ENCODE measurements at regions not wholly inside any gene's neighbourhood (a gene's known extent, or its start where the extent isn't known, plus 50 kb on each side); places are given as distances from the start of the nearest gene placed in this dataset.

DNA sequence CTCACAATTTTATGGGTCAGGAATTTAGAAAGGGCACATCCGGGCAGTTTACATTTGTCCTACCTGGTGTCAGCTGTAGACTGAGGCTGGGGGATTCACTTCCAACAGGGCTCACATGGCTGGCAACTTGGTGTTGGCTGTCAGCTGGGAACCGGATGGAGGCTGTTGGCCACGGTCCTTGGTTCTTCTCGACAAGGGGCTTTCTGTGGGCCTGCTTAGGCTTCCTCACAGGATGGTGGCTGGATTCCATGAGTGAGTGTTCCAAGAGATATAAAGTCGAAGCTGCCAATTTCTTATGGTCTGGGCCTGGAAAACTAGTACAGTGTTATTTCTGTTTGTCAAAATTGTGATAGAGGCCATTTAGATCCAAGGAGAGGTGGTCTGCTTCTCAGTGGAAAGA is 127.9 kb downstream of the PTCSC3 start:
- ATAC-seq (no peak), DNase-seq (ENCODE audit: missing footprints) (no peak)
- intact Hi-C loops (cut with DNase I) = no loop called here

DNA sequence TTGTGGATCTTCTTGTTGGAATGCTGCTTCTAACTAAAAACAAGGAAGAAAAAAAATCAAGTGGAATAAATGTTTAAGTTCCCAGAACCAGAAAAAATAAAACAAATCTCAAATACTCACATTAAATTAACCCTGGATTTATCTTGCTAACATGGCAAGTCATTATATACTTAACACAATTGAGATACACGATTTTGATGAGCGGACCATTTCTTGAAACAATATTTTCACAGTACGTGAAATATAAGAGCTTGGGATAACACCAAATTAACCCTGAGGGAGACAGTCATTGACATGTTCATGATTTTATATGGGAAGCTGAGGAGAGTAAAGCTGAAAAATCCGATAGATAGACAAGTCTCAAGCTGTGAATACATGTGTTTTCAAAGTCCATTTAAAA is 128.6 kb downstream of the PTCSC3 start:
- DNase-seq (ENCODE audit: missing footprints) (no peak), ATAC-seq (no peak)
- intact Hi-C loops (cut with DNase I) = no loop called here

DNA sequence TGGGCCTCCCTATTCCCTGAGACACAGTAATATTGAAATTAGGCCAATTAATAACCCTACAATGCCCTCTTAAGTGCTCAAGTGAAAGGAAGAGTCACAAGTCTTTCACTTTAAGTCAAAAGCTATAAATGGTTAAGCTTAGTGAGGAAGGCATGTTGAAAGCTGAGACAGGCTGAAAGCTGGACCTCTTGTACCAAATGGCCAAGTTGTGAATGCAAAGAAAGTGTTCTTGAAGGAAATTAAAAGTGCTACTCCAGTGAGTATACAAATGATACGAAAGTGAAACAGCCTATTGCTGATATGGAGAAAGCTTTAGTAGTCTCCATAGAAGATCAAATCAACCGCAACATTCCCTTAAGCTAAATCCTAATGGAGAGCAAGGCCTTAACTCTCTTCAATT is 140.8 kb downstream of the PTCSC3 start:
- ATAC-seq (no peak), DNase-seq (ENCODE audit: missing footprints) (no peak)
- intact Hi-C loops (cut with DNase I) = no loop called here

DNA sequence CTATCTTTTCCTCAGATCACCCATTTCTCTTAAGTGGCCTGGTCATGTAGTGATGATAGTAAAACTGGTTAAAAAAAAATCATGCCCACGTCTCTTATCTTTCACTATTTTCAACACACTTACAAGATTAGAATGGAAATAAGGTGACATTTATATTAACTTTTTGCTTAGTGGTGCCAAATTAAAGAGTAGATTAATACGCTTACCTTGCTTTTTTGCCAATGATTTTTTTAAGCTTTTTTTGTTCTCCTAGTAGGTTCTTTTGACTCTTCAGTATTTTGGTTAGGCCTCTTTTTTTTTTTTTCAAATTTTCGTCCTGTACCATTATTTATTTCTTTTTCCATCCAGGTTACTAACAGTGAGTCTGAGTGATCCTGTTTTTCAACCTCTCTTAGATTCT is 147.9 kb downstream of the PTCSC3 start:
- no peak for ATAC-seq
- intact Hi-C loops (cut with DNase I) = no loop called here
- DNase-seq (ENCODE audit: missing footprints) = no peak

DNA sequence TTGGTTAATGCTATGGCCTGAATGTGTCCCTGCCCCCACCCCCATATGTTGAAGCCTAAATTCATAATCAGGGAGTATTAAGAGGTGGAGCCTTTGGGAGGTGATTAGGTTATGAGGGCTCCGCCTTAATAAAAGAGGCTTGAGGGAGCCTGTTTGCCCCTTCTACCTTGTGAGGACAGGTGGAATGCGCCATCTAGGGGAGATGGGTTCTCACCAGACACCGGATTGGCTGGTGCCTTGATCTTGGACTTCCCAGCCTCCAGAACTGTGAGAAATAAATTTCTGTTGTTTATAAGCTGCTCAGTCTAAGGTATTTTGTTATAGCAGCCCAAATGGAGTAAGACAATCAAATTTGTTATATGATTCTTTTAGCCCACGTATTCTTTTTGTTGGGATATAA is 148.3 kb downstream of the PTCSC3 start:
- DNase-seq (ENCODE audit: missing footprints) = no peak
- intact Hi-C loops (cut with DNase I) = no loop called here
- no peak for ATAC-seq

DNA sequence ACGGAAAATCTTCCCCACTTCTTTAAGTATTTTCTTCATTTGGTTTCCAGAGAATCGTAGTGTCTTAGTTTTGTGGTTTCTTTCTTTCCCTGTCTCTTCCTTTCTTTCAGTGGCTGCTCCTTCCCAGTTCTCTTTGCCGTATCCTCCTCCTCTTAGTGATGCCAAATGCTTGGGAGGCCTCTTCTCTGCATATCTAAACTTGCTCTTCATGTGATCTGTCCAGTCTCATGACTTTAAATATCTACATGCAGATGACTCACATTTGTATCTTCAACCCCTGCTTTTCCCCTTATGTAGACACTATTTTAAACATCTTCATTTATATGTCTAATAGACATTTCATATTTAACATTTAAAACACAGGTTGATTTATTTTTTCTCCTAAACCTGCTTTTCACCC is 149.2 kb downstream of the PTCSC3 start:
- intact Hi-C loops (cut with DNase I) = no loop called here

DNA sequence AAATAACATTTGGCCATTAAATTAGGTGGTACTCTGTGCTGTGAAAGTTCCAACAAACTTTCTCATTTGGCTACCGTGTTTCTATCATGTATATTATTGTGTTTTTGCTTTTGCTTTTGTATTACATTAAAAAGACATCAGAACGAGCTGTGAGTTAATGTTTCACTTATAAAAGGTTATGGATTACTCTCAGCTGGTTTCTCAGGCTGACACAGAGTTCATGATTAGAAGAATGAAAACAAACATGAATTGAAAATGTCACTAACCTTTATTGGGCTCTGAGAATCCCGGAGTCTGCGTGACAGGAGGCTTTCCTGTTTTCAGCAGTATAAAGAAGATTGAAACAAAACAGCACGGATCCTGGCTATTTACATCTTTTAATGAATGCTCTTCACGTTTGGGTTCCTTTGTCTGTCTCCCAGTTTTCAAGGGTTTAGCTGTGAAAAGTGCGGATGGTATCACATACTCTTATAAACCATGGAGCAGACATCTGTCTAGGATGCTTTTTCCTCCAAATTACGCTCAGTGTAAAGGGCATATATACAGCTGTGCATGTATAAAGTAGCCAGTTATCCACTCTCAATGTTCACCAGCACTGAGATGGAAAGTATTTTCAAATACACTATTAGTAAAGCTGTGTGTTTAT is 153.6 kb downstream of the PTCSC3 start:
- intact Hi-C loops (cut with DNase I) = no loop called here
- DNase-seq (ENCODE audit: missing footprints) = no peak
- no peak for ATAC-seq

More for the DNA sequence above, 149.2 kb downstream of the PTCSC3 start:
- DNase-seq (ENCODE audit: missing footprints) (no peak), ATAC-seq (no peak)

DNA sequence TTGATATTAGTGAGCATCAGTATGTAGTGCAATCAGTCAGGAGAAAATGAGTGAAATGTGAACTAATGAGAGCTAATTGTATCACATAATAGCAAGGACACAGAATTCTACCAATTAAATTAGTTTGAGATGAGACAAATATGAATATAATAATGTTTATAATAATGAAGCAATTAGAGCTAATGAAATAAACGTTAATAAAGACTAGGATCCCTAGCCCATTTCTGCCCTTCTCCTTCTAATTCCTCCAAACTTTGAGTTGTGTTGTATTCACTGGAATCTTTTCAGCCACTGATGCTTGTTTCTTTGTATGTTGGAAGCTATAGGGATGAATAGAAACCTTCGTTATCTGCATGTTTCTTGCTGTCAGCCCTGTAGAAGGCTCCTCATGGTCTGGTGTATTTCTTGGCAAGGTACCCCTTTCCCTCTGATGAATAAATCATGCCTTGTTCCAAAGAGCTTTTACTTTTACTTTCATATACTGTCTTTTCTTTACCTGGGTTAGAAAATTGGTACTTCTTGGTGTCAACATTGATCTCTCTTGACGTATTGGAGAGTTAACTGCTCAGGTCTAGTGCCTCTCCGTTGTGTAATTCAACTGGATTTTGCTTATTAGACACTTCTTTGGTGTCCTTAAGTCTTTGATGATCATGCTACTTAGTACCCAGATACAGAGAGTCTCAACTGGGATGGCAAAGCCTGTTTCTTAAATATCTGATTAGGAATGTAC is 154.8 kb downstream of the PTCSC3 start:
- intact Hi-C loops (cut with DNase I) = no loop called here
- DNase-seq (ENCODE audit: missing footprints) (no peak), ATAC-seq (no peak)

DNA sequence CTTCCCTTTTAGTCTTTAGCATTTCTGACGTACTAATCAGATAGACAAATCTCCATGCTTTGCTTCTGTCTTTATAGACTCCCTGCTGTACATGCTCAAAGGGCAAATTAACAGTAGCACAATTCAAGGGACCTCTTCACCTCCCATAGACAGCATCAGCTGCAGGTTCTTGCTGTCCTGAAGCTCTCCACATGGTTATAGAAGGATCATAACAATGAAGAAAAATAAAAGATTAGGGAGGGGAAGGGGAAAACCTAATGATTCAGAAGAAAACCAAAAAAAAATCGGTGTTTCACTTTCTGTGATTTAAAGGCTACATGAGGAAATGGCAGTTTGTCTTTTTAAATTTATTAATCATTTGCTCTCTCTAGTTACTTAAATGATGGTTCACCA is 155.5 kb downstream of the PTCSC3 start:
- ATAC-seq (no peak), DNase-seq (ENCODE audit: missing footprints) (no peak)
- intact Hi-C loops (cut with DNase I) = no loop called here

DNA sequence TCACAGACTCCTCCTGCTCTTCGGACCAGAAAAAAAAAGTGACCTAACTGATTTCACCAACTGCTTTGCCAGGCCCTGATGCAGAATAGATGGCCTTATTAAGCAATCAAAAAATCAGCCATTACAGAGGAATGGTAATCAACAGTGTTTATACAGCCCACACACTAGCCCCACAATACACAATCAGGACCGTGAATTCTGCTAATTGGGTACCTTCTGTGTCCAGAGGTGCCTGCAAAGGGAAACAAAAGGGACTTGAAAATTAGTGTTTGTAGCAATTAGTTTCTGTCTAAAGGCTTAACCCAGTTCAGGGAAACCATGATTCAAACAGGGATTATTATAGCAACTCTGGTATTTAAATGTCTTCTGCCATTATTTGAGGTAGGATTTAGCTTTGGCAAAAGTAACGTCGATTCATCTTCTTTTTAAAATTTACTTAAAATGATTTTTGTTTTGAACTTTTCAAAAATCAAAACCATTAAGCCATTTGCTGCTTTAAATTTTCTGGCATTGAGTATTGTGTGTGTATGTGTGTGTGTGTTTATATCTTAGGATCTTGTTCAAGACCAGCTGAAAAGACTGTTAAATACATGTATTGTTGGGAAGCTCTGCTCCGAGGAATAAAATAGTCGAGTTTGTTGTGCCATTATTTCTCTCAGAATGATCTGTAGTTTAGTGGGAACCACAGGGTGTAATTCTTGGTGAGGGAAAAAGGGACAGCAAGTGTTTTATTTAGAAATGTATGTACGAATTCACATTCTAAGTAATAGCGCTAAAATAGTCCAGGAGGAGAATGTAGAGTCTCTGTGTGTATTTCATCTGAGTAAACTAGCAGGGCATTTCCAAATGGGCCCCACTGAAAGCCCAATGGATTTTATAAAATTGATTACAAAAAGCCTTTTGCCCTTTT is 156.1 kb downstream of the PTCSC3 start:
- intact Hi-C loops (cut with DNase I) = no loop called here
- DNase-seq (ENCODE audit: missing footprints) = no peak
- no peak for ATAC-seq

DNA sequence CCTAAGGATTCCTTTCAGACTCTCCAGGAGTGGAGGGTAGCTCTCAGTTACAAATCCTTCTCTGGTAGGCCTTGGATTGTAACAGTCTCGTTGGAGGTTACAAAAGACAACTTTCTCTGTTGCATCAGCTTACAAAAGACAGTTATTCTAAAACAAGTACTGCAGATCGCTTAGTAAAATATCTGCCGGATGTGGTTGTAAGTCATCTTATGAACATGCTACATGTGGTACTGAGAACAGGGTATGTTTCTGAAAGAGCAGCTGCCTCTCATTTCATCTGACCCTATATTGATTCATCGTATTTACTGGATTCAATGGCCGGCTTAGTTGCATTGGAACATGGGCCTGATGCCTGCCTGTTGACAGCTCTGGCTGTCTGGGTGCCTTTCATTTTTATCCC is 157.4 kb downstream of the PTCSC3 start:
- ATAC-seq (no peak), DNase-seq (ENCODE audit: missing footprints) (no peak)
- intact Hi-C loops (cut with DNase I) = no loop called here

DNA sequence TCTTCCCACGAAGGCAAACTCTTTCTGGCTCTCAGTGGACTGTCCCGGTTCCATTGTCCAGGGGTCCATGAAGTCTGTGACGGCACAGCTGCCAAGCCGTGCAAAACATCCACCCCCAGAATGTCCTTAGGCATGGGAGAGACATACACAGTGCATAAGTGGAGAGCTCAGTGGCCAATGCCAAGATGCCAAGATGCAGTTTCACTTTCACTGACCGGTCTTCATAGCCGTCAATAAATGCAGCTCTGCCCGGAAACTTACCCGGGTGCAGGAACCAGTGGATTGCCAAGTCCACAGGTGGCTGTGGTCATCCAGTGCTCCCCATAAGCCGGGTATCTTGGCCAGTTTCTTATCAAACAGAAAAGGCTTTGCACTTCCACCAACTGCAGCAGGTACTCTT is 162.3 kb downstream of the PTCSC3 start:
- ATAC-seq = no peak
- intact Hi-C loops (cut with DNase I) = no loop called here
- no peak for DNase-seq (ENCODE audit: missing footprints)

DNA sequence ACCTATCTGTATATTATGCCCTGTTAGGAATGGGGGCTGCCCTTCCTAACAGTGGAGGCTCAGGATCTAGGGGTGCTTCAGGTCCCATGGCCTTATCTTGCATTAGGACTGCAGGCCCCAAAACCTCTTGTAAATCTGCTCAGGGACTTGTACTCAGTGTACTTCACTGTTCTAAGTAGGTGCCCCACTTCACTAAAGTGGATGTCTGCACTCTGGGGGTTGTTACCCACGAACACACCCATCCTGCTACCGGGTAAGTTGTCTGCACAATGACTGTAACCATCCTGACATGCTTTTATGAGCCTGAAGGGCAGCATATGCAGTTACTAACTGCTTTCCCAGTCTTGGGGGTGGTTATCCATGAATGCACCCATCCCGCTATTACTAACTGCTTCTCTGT is 163.0 kb downstream of the PTCSC3 start:
- intact Hi-C loops (cut with DNase I) = no loop called here
- no peak for DNase-seq (ENCODE audit: missing footprints)
- ATAC-seq = no peak

DNA sequence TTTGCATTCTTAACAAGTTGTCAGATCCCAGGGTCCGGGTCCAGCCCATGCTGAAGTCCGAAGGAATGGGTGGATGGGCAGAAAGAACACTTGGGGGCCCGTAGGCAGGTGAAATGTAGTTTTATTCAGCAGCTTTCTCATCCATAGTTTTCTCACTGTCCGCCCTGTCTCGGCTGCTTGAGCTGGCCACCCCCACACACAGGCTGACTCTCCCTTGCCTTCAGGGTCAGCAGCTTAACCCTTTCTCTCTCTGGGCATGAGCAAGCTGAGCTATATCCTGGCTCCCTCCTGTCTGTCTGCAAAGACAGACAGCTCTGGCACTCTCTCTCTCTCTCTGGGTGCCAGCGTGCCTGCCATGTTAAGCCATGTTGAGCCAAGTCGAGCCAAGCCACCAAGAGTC is 163.9 kb downstream of the PTCSC3 start:
- intact Hi-C loops (cut with DNase I) = no loop called here
- no peak for DNase-seq (ENCODE audit: missing footprints)
- ATAC-seq = no peak

DNA sequence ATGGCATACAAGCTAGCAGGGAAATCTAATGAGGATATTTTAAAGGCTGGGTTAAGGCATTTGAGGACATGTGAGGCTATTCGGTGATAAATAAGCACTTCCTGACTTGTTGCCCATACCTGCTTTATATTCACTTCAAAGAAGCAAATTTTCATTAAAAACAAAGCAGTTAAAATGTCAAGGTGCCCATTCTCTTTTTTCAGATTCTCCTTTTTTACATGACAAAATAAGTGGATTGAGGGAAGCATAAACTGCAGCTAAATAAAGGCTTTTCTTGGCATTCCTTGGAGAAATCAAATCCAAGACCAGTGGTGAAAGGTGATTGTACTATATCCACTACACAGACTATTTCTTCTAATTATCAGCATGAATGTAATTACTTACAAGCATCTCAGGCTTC is 166.9 kb downstream of the PTCSC3 start:
- DNase-seq (ENCODE audit: missing footprints) = no peak
- intact Hi-C loops (cut with DNase I) = no loop called here
- no peak for ATAC-seq

DNA sequence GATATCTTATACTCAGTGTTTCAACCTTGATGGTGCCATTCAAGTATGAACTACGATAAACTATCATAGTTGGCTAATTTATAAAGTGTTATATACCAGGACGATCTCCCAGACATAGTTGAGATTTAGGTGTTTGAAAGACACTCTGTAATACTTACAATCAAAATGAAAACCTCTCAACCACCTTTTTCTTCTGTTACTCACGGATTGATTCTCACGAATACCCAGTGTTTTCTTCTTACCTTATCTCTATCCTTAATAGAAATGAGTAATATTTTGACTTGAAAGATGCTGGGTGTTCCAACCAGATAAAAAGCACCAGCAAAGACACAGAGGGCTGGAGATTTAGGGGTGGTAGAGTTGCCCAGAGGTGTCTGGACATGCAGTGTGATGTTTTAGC is 169.9 kb downstream of the PTCSC3 start:
- DNase-seq (ENCODE audit: missing footprints) (no peak), ATAC-seq (no peak)
- intact Hi-C loops (cut with DNase I) = no loop called here

DNA sequence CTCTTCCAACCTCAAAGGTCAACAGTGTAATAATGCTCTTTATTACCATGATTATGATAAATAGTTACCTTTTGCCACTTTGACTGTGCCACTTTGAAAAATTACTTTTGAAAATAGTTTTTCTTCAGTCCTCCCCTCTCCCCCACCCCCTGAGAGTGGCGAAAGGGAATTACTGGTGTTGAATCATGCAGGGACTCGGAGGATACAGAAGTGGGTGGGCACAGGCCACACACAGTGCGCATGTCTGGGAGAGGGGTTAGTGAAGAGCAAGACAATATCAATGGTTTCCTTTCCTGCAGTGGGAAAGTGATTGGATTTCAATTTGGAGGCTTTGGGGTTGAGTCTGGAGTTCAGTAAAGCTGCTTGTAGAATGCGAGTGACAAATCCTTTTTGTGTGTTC is 170.9 kb downstream of the PTCSC3 start:
- DNase-seq (ENCODE audit: missing footprints) = no peak
- no peak for ATAC-seq
- intact Hi-C loops (cut with DNase I) = no loop called here

DNA sequence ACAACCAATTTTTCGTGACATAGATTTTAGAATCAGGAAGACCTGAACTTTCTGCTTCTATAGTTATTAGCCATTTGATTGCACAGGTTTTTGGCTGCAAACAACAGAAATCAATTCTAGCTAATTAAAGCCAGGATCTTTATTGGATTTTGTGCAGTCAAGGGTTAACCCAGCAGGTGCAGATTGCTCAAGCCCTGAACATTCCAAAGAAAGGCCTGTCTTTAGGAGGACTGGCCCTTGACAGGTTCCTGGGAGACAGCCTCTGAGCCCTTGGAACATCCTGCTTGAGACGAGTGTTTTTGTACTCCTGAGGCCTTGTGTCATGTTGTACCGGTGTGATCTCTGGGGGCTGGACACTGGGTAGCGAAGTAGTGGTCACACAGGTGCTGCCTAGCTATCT is 174.6 kb downstream of the PTCSC3 start:
- DNase-seq (ENCODE audit: missing footprints) = no peak
- intact Hi-C loops (cut with DNase I) = no loop called here
- no peak for ATAC-seq

DNA sequence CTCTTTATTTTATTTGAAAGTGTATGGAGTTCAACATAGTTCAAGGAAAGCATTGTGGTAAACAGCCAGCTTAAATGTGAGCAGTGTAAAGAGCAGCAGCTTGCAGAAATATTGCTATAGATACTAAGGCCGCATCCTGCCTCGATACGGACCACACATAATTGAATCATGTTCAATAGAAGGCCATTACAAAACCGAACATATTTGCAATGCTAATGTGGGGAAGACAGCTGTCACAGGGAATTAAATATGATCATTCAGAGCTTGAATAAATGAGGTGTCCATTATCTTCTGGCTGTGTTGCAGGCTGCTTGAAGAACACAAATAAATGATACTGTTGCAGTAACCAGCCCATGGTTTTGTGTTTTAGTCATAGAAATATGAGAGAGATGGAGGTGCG is 173.2 kb downstream of the BRMS1L start:
- intact Hi-C loops (cut with DNase I) = no loop called here
- DNase-seq (ENCODE audit: missing footprints) = no peak
- ATAC-seq = no peak

DNA sequence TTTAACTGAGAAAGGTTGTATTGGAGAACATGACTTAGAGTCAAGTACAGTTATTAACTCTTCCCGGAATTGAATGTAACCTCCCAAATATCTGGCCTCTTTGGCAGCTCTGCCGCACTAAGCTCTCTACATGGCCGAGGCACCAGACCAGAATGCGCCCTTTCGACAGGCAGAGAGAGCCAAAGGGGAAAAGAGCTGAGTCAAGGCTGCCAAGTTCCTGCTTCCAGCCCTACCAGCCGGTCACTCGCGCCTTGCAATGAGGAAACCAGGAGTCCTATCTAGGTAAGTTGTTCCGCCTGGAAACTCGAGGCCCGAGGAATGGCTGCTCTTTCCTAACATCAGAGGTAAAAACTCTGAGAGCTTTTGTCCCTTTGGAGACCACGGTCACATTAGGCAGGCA is 172.2 kb downstream of the BRMS1L start:
- intact Hi-C loops (cut with DNase I) = no loop called here
- ATAC-seq (no peak), DNase-seq (ENCODE audit: missing footprints) (no peak)
